Esophagus squamous epithelium (tissue), 4 donors: ENCODE measurements at regions not wholly inside any gene's neighbourhood (a gene's known extent, or its start where the extent isn't known, plus 50 kb on each side); places are given as distances from the start of the nearest gene placed in this dataset.

Source experiments
- CTCF ChIP-seq, 6 experiments: fragments of 450-650 bp in 4 of 6; fragments of 200-600 bp in 2 of 6; sonication (generic) in 2 of 6; IDR thresholded peaks; one replicate each; pipeline ENCODE4 v1.5.1; 2016 to 2019; ENCODE audit warnings: antibody characterized with exemption in 6 of 6, mild to moderate bottlenecking in 4 of 6, moderate library complexity in 4 of 6
- POLR2A ChIP-seq, 4 donors: fragments of 450-650 bp; IDR thresholded peaks; one replicate each; pipeline ENCODE4 v1.6.1; 2017; ENCODE audit warnings: antibody characterized with exemption in 4 of 4, mild to moderate bottlenecking in 4 of 4, moderate library complexity in 3 of 4

DNA sequence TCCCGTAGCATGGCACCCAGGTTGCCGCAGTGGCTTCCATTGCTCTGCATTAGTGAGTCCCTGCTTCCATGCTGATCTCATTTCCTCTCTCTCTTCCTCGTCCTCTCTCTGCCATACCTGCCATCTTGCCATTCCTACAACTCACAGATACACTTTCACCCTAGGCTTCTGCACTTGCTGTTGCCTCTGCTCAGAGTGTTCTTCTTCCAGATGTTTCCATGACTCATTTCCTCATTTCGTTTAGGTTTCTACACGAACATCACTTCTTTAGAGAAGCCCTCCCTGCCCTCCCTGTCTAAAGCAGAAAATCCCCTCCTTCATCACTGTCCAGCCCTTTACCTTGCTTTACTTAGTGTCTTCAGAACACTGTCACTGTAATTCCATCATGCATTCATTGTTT is 115.2 kb upstream of the WWC1 start:
- no peak for TF ChIP-seq CTCF (IDR thresholded peaks at IDR 0.05)
- TF ChIP-seq POLR2A (IDR thresholded peaks at IDR 0.05) = no peak
